LoVo (cell line): ENCODE measurements at regions not wholly inside any gene's neighbourhood (a gene's known extent, or its start where the extent isn't known, plus 50 kb on each side); places are given as distances from the start of the nearest gene placed in this dataset.

ENCODE experiments used
- DNase-seq: peaks from one replicate; pipeline ENCODE4 v3.0.0-alpha.2; 2016; ENCODE audit warnings: low spot score

DNA sequence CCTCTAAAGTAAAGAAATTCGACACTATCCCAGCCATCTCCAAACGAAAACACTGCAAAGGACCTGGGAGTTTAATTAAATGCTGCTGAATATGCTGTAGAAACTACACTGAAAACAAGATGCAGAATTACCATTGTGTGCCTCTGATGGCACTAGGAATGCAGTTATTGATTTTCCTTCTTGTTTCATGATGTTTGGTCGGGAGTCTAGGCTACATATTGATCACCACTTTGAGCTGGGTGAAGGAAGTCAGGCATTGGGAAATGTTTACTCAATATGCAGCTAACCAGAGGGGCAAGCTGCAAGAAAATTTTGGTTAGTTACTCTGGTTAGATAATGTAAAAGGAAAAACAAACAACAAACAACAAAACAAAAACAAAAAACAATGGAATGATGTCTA is 650.7 kb upstream of the GALNTL6 start:
- DNase-seq, result no peak

DNA sequence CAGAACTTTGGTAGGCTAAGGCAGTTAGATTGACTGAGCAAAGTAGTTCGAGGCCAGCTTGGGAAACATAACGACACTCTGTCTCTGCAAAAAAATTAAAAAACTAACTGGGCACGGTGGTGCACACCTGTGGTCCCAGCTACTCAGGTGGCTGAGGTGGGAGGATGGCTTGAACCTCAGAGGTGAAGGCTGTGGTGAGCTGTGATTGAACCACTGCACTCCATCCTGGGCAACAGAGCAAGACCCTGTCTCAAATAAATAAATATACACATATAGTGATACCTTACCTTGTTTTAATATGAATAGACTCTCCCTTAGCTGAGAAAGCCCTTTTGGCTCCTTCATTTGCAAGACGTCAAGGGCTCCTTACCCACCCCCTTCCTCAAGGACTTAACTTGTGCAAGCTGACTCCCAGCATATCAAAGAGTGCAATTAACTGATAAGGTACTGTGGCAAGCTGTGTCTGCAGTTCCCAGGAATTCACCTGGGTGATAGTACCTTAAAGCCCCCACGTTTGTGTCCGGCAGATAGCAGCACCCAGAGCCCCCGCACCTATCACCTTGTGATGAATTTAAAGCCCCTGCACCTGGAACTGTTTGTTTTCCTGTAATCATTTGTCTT is 655.6 kb upstream of the GALNTL6 start:
- DNase-seq, result no peak

DNA sequence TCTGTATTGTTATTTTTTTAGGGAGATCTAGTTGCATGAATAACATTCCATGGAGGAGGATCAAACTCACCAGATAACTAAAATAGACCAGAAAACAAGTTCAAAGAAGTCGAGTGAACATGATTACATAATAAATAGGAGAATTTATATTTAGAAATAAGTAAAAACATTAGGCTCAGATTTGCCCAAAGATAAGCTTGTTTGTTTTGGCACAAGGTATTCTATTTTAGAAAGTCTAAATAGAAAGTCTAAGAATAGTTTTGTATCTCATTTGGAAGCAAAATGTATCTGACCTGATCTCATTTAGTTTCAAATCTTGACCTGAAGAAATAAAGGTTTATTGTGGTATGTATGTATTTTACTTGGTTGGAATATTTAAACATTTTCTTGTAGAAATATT is 670.6 kb upstream of the GALNTL6 start:
- no peak for DNase-seq

DNA sequence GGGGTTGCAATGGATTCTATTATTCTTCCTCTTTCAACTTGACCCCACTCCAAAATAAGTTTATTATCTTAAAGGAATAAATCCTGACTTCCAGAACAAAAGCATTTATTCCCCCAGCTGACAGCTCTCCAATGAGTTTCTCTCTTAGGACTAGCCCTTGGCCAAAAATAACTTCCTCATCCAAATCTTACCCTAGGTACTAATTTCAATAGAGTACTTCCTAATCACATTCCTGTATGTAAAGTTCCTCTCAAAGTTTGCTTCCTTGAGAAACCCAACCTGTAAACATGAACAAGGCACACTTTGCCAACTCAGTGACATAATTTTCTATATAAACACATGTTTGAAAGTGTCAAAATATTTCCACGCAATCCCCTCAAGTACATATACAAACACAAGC is 671.2 kb upstream of the GALNTL6 start:
- no peak for DNase-seq

DNA sequence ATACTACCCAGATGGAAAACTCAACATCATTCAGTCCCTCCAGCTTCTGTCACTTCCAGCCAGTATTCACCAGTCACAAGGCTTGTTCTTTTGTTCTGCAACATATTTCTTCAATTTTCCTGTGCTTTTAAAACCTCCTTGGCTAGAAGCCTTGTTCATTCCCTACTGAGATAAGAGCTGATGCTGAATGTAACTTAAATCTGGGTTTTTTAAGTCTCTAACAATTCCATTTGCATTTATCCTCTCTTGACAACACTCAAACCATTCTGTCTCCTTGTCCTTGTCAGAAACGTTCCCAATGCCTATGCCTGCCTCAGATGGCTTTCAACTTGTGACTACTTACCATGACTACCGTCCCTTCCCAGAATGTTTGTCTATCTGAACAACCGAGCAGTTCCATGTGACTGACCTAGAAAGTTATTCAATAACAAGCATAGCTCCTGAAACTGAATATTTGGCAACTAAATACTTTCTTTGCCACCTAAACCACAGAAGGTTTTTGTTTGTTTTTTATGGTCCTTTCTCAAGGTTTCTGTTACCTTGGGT is 682.9 kb upstream of the GALNTL6 start:
- no peak for DNase-seq

DNA sequence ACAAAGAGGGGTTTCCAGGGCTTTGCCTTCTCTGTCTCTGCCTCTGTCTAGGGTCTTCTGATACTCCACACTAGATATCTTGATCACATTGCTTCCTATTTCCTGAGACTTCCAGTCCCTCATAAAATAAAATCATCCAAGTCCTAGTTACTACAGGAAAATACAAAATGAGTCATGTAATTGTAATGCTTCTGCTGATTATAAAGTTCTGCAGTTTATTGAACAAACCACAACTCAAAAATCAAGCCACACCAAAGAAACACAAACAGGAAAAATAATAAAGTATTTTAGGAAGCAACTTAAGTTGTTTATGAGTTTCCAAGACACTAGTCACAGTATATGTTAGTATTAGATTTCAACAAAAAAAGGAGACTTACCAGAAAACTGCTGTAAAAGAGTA is 695.1 kb upstream of the GALNTL6 start:
- DNase-seq, result no peak

DNA sequence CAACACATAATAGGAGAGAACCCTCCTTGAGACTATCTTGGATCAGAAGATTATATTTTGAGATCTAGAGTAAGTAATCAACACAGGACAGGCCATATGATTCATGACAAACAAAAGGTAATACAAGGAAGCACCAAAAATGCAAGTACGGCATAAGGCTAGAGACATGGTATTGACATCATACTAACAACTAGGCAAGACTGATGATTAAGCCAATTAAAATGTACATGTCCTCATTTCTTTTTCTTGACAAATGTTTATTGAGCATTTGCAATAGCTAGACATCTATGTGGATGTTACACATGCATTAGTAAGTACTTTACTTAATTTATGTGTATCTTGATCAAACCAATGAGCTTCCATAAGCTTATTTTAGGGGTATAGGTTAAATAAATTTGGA is 695.7 kb upstream of the GALNTL6 start:
- no peak for DNase-seq

DNA sequence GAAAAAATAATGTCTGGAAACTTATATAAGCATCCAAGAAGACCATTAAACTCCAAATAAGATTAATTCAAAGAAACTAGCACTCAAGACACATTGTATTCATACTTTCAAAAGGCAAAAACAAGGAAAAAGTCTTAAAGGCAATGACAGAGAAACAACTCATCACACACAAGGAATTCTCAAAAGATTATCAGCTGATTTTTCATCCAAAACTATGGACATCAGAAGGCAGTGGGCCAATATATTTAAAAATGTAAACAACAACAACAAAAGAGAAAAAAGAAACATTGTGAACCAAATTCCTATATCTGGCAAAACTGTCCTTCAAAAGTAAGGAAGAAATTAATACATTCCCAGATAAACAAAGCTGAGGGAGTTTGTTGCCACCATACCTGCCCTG is 711.4 kb upstream of the GALNTL6 start:
- DNase-seq, result no peak

DNA sequence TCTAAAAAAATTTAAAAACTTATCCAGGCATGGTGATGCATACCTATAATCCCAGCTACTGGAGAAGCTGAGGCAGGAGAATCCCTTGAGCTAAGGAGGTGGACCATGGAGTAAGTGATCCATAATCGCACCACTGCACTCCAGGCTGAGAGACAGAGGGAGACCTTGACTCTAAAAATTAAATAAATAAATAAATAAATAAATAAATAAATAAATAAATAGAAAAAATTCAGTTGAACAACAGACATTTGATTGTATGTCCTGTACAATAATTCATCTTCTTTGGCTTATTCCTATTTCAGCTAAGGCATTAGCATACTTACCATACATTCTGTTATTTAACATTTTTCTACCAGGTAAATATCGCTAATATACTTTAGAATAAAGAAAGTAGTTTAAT is 726.1 kb upstream of the GALNTL6 start:
- no peak for DNase-seq

DNA sequence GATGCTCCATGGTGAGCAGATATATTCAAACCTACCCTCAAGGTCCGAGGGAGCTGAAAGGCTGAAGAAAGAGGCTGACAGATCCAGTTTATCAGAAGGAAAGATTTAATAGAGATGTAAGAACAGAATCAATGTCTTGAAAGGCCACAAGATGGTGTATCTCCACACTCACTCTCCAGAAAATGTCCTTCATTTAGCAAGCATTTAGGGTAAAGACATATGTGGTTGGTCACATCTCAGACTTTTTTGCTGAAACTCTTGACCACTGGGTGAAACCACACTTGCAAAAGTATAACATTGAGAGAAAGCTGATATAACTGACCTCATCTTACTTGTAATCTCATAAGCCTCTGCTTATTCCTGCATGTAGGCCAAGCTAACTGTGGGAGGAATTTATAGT is 745.8 kb upstream of the GALNTL6 start:
- no peak for DNase-seq

DNA sequence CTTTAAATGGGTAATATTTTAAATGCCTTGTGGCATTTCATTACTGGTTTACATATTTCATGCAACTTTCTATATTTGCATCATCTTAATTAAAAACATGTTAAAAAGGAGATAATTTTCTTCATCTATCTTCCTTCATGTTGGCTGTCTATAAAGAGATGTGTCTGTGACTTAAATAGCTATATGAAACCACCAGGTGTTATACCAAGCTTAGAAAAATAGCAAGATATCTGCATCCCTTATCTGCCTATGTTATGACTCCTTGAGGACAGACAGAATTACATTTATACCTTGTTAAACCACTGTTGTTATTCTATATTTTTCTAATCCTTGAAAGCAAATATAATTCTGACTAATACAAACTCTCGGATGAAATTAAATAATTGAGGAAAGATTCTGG is 763.8 kb upstream of the GALNTL6 start:
- DNase-seq, result no peak

DNA sequence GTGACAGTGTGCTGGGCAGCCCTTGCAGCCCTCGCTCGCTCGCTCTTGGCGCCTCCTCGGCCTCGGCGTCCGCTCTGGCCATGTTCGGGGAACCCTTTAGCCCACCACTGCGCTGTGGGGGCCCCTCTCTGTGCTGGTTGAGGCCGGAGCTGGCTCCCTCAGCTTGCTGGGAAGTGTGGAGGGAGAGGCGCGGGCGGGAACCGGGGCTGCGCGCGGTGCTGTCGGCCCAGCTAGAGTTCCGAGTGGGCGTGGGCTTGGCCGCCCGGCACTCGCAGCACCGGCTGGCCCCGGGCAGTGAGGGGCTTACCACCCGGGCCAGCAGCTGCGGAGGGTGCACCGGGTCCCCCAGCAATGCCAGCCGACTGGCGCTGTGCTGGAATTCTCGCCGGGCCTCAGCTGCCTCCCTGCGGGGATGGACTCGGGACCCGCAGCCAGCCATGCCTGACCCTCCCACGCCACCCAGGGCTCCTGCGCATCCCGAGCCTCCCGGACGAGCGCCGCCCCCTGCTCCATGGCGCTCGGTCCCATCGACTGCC is 770.1 kb upstream of the GALNTL6 start:
- no peak for DNase-seq

DNA sequence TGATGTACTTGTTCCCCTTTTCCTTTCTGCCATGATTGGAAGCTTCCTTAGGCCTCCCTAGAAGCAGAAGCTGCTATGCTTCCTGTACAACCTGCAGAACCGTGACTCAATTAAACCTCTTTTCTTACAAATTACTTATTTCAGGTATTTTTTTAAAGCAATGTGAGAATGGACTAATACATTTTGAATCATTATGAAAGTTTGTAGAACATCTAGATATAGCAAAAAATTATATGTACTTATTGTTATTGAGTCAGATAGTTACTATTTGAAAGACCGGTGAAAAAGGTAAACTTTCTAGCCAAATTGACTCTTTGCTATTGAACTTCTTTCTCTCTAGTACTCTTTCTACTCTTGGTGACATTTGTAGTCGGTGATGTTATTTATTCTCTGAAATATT is 777.3 kb upstream of the GALNTL6 start:
- DNase-seq, result no peak

DNA sequence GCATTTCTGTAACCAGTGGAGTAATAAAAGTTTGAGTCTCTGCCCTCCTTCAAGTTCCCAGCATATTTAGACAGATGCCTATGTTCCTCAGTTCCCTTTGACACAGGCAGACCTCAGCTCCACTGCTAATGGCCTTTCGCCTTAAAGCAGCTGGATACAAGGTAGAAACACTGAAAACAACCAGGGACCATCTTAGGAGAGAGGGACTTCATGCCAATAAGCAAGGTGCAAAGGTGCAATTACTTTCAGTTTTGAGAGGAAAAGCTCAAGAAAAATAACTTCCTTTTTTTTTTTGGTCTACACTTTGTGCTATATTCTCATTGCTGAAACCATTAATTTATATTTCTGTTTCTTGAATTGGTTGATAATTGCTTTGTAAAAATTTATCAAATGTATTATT is 781.9 kb upstream of the GALNTL6 start:
- no peak for DNase-seq

DNA sequence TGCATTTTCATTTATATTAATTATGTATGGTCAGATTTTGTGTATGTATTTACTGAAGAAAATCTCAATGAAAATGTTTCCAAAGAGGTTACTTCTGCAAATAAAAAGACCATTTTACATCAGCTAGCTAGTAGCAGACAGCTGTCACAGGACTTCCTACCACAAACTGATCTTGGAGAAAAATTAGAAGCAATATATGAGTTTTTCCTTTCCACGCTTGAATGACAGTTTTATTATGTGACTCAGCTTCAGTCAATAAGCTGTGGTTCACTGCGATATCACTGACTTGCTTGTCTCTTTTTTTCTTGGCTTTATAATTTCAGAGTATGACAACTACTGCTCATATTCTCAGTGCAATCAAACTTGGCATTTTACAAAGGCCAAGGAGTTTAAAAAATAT is 787.4 kb upstream of the GALNTL6 start:
- no peak for DNase-seq

DNA sequence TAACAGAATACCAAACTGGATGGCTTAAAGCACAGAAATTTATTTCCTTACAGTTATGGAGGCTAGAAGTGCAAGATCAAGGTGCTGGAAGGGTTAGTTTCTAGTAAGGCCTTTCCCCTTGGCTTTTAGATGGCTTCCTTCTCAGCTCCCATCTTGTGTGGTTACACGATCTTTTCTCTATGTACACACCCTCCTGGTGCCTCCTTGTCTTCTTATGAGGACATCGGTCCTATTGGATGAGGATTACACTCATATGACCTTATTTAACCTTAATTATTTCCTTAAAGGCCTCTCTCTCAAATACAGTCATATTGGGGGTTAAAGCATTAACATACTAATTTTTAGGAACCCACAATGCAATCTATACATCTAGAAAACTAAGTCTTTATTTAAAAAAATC is 787.9 kb upstream of the GALNTL6 start:
- no peak for DNase-seq

DNA sequence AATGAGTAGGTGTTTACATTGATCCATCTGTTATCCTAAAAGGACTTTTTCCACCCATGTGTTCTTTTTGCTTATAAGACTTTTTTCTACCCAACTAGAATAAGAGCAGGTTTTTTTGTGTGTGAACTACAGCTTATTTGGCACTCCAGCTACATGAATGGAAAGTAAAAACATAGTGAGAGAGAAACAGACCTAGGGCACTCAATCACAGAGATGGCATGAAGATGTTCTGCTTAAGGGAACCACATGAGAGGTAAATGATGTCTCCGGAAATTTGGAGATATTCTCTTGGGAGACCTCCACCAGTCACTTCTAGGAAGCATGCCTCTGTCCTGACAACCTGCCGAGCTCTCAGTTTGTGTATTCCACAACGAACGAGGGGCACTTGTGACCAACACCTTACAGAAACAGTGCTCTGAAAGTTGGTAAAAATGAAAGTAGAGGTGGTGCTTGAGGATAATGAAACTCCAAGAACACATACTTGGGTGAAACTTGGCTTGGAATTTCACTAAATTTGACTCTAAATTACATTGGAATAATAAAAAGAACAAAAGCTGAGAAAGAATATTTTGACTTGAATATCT is 788.4 kb upstream of the GALNTL6 start:
- no peak for DNase-seq

DNA sequence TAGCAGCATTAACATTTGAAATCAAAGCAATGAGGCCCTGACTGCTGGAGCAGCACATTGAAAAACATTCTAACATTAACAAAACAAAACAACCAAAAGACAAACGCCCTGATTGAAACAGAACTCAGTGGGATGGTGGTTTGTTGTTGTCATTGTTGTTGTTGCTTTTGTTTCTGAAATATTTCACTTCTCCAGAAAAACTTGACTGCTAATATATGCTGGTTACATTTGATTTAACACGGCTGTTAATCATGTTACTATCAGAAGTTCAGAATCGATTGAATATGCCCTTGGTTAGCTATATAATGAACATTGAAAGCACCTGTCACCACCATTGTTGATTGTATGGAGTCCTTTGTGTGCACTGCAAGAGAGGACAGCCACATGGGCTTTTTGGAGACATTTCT is 790.4 kb upstream of the GALNTL6 start:
- DNase-seq, result no peak

DNA sequence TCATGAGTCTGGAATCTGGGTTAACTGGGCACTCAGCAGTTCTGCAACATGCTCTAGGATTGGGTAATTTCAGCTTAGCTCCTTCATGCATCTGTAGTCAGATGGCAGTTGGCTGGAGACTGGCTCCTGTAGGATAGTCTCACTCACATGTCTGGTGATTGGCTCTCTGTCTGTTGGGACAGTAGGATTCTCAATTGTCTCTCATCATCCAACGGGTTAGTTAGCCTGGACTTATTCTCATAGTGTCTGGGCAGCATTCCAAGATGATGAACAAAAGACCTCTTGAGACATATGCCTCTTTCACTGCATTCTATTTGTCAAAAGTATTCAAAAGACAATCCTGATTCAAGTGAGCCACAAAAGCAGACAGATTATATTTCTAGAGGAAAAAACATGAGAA is 795.6 kb upstream of the GALNTL6 start:
- DNase-seq, result no peak

DNA sequence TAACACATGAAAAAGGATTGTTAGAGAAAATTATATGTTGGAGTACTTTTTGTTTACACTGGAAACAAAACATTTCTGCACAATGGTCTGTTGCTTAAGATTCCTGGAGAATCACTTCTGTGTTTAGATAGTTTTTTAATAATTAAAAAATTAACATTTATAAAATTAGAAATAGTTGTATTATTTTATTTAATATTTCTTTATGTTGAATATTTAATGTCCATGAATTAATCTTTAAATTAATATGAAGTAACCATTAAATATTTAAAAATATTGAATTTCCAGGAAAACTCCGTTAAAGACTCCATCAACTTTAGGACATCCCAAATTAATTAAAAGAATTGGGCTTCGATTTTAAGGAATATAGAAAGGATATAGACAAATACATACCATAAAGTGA is 797.1 kb upstream of the GALNTL6 start:
- DNase-seq, result no peak

DNA sequence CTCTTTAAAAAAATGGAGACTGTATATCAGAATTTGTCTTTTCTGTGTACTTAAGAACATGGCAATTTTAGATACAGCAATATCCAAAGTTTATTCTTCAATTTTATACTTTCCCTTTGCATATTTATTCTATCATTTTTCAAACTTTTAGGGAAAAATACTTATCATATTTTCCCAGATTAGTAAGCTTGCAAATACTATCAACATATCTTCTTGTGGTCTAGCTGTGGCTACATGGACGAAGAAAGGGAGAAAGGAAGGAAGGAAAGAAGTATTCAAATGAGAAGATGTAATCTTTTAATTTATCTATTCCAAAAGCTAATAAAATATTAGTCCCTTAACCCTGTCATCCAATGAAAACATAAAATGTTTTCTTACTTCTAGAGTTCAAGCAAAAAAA is 797.8 kb upstream of the GALNTL6 start:
- no peak for DNase-seq

DNA sequence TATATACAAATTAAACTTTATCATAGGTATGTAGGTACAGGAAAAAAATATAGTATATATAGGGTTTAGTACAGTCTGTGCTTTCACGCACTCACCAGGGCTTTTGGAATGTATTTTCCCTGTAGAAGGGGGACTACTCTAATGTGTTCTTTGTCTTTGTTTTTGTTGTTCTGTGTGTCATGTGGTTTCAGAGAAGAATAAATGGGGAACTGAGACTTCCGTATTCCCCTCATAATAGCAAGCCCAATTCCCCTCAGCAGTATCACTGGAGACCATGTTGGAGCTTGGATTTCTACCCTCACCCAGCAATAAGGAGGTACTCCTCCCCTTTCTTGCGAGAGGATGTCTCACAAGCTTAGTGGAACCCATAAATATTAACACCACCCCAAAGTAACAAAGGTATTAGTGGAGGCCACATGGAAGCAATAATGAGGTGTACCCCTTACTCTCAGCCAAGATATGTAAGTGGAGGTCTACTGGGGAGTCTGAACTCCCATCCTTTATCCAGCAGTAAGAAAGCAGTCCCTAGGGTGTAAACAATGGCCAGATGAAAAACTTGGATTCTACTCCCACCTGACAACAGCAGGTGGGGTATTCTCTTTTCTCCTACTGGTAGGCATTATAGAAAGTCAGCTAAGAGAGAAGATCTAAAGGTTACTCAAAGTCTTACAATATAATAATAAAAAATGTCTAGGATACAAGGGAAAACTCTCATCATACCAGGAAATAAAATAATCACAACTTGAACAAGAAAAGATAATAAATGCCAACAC is 805.4 kb upstream of the GALNTL6 start:
- no peak for DNase-seq

DNA sequence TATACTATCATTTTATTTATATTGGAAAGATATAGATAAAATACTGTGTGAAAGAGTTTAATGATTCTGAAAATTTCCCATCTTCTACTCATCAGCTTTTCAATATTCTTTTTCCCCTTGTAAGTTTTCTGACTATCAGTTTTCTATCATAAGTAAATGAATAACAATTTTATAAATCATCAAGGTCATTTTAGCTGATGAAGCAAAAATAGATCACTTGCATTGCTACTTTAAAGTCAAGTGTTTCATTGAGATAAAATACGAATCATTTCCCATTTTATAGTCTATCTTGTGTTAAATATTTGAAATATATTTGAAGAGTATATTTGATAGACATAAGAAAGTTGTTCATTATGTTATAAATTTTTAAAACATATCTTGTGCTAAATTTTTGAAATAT is 811.0 kb upstream of the GALNTL6 start:
- no peak for DNase-seq
